Endothelial cell of umbilical vein (primary cell): ENCODE measurements at regions not wholly inside any gene's neighbourhood (a gene's known extent, or its start where the extent isn't known, plus 50 kb on each side); places are given as distances from the start of the nearest gene placed in this dataset.

Source experiments
- BruUV-seq: library from RNA; stranded (reverse); fragments of 400-500 nt; replicated peaks from 2 replicates; lab custom pipeline; 2021; lab: Mats Ljungman, UMichigan
- CTCF ChIA-PET: fragments of 300-600, 350-600 bp; sonication (Branson Sonifier 250); formaldehyde crosslinking; loops from one replicate; lab custom pipeline; 2021; ENCODE audit warnings: antibody characterized with exemption, inconsistent platforms; lab: Charles Lee
- POLR2A ChIA-PET: fragments of 300-600, 350-600 bp; sonication (Branson Sonifier 250); formaldehyde crosslinking; loops from one replicate; lab custom pipeline; 2021; ENCODE audit warnings: antibody characterized with exemption, inconsistent platforms; lab: Charles Lee
- DNase-seq: peaks from one replicate; pipeline ENCODE4 v3.0.0-alpha.2; 2011; ENCODE audit warnings: low read depth, low spot score
- FAIRE-seq: peaks from 2 replicates; lab custom pipeline; 2011; peaks lifted over from hg19 to GRCh38; lab: Jason Lieb, UNC
- H2AFZ ChIP-seq: 2 replicates; pipeline ENCODE4 v1.6.0; 2012; ENCODE audit warnings: low read depth, low read length, control low read depth, inconsistent platforms
- H3K27ac ChIP-seq: 2 replicates; pipeline ENCODE4 v1.5.1; 2011; ENCODE audit warnings: low read depth, mild to moderate bottlenecking, control low read depth, low read length, moderate library complexity; ENCODE audit not compliant: insufficient read depth
- H3K27me3 ChIP-seq, 2 experiments: 2 replicates each; pipeline versions ENCODE4 v1.6.0 to v1.6.1; 2011; ENCODE audit warnings: low read length in 2 of 2, mixed read lengths in 1 of 2; ENCODE audit not compliant: control insufficient read depth in 2 of 2, insufficient read depth in 2 of 2
- H3K36me3 ChIP-seq, 2 experiments: 2 replicates in 1 of 2; 3 replicates in 1 of 2; pipeline ENCODE4 v1.5.1; 2011; ENCODE audit warnings: low read length in 2 of 2, mild to moderate bottlenecking in 1 of 2, moderate library complexity in 1 of 2; ENCODE audit not compliant: control insufficient read depth in 2 of 2, insufficient read depth in 2 of 2; ENCODE audit errors: extremely low read depth in 1 of 2
- H3K4me1 ChIP-seq: 3 replicates; pipeline ENCODE4 v1.5.1; 2011; ENCODE audit warnings: mild to moderate bottlenecking, low read length; ENCODE audit not compliant: control insufficient read depth, insufficient read depth; ENCODE audit errors: extremely low read depth
- H3K4me2 ChIP-seq: 2 replicates; pipeline ENCODE4 v1.6.1; 2011; ENCODE audit warnings: low read length, control low read depth, mixed read lengths; ENCODE audit not compliant: insufficient read depth
- H3K4me3 ChIP-seq, 3 experiments: fragments of 200-600 bp in 1 of 3; sonication (generic), shearing (Covaris generic) in 1 of 3; replicated peaks in 1 of 3; 2 replicates each; pipeline ENCODE4 v1.5.1; 2011 to 2016; ENCODE audit warnings: control low read depth in 3 of 3, low read length in 3 of 3, mild to moderate bottlenecking in 2 of 3, inconsistent platforms in 1 of 3, low read depth in 1 of 3, moderate library complexity in 1 of 3; ENCODE audit not compliant: insufficient read depth in 1 of 3
- H3K79me2 ChIP-seq: 2 replicates; pipeline ENCODE4 v1.6.0; 2012; ENCODE audit warnings: low read length, inconsistent platforms; ENCODE audit not compliant: control insufficient read depth, insufficient read depth
- H3K9ac ChIP-seq: replicated peaks from 2 replicates; pipeline ENCODE3; 2011; ENCODE audit warnings: low read length, control low read depth; ENCODE audit not compliant: insufficient read depth; ENCODE audit errors: extremely low read depth
- H3K9me1 ChIP-seq: replicated peaks from 3 replicates; pipeline ENCODE4 v1.6.0; 2011; ENCODE audit warnings: mild to moderate bottlenecking, low read length; ENCODE audit not compliant: control insufficient read depth, insufficient read depth; ENCODE audit errors: extremely low read depth
- H3K9me3 ChIP-seq: replicated peaks from 2 replicates; pipeline ENCODE4 v1.5.1; 2012; ENCODE audit warnings: low read length, inconsistent platforms; ENCODE audit not compliant: control insufficient read depth, insufficient read depth
- H4K20me1 ChIP-seq: replicated peaks from 2 replicates; pipeline ENCODE3; 2011; ENCODE audit warnings: mild to moderate bottlenecking, low read length; ENCODE audit not compliant: control insufficient read depth, insufficient read depth; ENCODE audit errors: extremely low read depth
- GATA2 ChIP-seq: IDR thresholded peaks from 2 replicates; pipeline ENCODE4 v1.7.0; 2011; ENCODE audit warnings: low read depth, mild to moderate bottlenecking, moderate library complexity, mixed read lengths, low read length; ENCODE audit not compliant: insufficient read length, insufficient read depth
- JUN ChIP-seq: IDR thresholded peaks from 2 replicates; pipeline ENCODE4 v1.6.1; 2011; ENCODE audit warnings: borderline replicate concordance, low read depth; ENCODE audit not compliant: insufficient read length, insufficient read depth
- POLR2A ChIP-seq: IDR thresholded peaks from 2 replicates; pipeline ENCODE4 v1.6.1; 2012; ENCODE audit warnings: low read depth, mild to moderate bottlenecking, control low read depth, low read length
- dilution Hi-C: fragments of 300-500 bp; cut with MboI; formaldehyde crosslinking; loops from one replicate; pipeline ENCODE4 v1.15.0; 2019; ENCODE audit warnings: low sequenced_read_pairs; ENCODE audit not compliant: extremely low pct_ligation_motif_present
- intact Hi-C: fragments of 100-400 bp; cut with micrococcal nuclease; formaldehyde crosslinking; loops from one replicate; pipeline ENCODE4 v1.10.0; 2022
- TF ChIP-seq, protein P1 (sequence below), 2 donors: IDR thresholded peaks; 1 replicate in 1 of 2; 2 replicates in 1 of 2; pipeline ENCODE4 v1.5.1; 2011; ENCODE audit warnings: low read length in 2 of 2, mild to moderate bottlenecking in 2 of 2, moderate library complexity in 2 of 2, control low read depth in 1 of 2, inconsistent platforms in 1 of 2, low read depth in 1 of 2; ENCODE audit not compliant: insufficient read depth in 1 of 2; ENCODE audit errors: extremely low read depth in 1 of 2

DNA sequence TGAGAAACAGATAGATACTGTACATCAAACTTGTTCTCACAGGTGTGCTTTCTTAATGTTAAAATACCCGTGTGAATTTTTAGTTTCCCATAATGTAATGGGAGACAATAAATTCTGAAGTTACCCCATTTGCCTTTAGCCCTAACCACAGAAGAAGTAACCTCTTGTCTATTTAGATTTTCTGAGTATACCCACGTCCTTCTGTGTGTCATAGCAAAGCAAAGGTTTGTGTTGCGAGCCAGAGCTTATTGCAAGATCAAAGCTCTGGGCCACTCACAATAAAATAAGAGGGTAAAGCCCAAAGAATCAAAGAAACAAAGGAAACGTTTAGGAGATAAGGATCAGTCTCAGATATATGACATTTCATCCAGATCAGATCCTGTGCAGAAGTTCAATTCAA, 73.9 kb downstream of the BMP4 start:
- Histone ChIP-seq H3K4me3 (no peak overlapping the region), H3K36me3 (no peaks in the 10 kb centered on the region), H4K20me1 (no peaks in the 10 kb centered on the region), H3K9me3 (no peaks in the 10 kb centered on the region), H3K9me1 (no peaks in the 10 kb centered on the region), H3K27me3 (no peaks in the 10 kb centered on the region), H3K9ac (peak overlapping the region; percentile 38), H3K4me1 (peaks cover 71% of the 10 kb centered on the region), H3K79me2 (no peaks in the 10 kb centered on the region), H2AFZ (peak overlapping the region; percentile 23), H3K4me2 (peak overlapping the region; percentile 72), H3K27ac (peak overlapping the region; percentile 29)
- FAIRE-seq, result peak; percentile 59
- peak; percentile 44 for DNase-seq
- no TSS peak for BruUV-seq
- intact Hi-C loops, result no loop called here
- TF ChIP-seq GATA2 (peak; percentile 79), JUN (no peak), POLR2A (no peak)
- TF ChIP-seq, protein P1, sequence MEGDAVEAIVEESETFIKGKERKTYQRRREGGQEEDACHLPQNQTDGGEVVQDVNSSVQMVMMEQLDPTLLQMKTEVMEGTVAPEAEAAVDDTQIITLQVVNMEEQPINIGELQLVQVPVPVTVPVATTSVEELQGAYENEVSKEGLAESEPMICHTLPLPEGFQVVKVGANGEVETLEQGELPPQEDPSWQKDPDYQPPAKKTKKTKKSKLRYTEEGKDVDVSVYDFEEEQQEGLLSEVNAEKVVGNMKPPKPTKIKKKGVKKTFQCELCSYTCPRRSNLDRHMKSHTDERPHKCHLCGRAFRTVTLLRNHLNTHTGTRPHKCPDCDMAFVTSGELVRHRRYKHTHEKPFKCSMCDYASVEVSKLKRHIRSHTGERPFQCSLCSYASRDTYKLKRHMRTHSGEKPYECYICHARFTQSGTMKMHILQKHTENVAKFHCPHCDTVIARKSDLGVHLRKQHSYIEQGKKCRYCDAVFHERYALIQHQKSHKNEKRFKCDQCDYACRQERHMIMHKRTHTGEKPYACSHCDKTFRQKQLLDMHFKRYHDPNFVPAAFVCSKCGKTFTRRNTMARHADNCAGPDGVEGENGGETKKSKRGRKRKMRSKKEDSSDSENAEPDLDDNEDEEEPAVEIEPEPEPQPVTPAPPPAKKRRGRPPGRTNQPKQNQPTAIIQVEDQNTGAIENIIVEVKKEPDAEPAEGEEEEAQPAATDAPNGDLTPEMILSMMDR (IDR thresholded peaks at IDR 0.05; ENCODE audit: extremely low read depth in 1 of 2, insufficient read depth in 1 of 2, low read depth in 1 of 2, low read length in 2 of 2), result no peak
- ChIA-PET CTCF (no interaction called here), POLR2A (no interaction called here)
- dilution Hi-C loops, result no loop called here

DNA sequence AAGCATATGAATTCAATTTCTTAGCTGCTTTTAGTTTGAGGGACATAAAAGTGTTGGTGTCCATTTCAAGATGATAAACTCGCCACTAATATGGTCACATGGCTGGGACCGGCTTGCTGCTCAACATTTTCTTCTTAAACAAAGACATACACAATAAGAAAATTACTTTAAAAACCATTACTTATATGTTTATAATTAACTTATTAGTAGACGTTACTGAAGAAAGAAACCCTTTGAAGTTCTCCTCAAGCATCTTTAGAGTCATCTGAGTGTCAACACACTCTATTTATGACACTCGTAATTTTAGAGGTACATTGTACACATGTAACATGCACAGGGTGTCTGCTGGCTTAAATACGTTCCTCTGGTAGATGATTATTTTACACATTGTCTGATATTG, 74.7 kb downstream of the BMP4 start:
- H3K79me2 ChIP-seq, result no peaks in the 10 kb centered on the region
- H3K4me3 ChIP-seq, result peak overlapping the region in 1 of 3 experiments; percentile 35
- BruUV-seq, result TSS peak; percentile 59
- dilution Hi-C loops (no loop called here), intact Hi-C loops (loop anchor here (1.0 to 2.0 kb wide), 5 partner anchors 8 to 167 kb away; no protein-coding TSS in a partner anchor)
- H3K4me1 ChIP-seq, result peaks cover 71% of the 10 kb centered on the region
- H2AFZ ChIP-seq, result no peak overlapping the region
- H4K20me1 ChIP-seq, result no peaks in the 10 kb centered on the region
- H3K9ac ChIP-seq, result peak overlapping the region; percentile 61
- ChIA-PET POLR2A (interaction anchor here (1.9 kb wide), 1 partner anchor 72 kb away, joined by 9 read pairs; no protein-coding TSS in a partner anchor), CTCF (interaction anchor here (1.7 to 2.2 kb wide), 3 partner anchors 8 to 293 kb away, joined by 4 to 7 read pairs (median 6); no protein-coding TSS in a partner anchor)
- H3K9me1 ChIP-seq, result no peaks in the 10 kb centered on the region
- peak overlapping the region; percentile 85 for H3K27ac ChIP-seq
- H3K36me3 ChIP-seq, result no peaks in the 10 kb centered on the region
- DNase-seq, result no peak
- H3K9me3 ChIP-seq, result no peaks in the 10 kb centered on the region
- no peaks in the 10 kb centered on the region for H3K27me3 ChIP-seq
- no peak for FAIRE-seq
- no peak for TF ChIP-seq JUN
- H3K4me2 ChIP-seq, result peak overlapping the region; percentile 72
